ENCODE measurements at regions not wholly inside any gene's neighbourhood (a gene's known extent, or its start where the extent isn't known, plus 50 kb on each side); places are given as distances from the start of the nearest gene placed in this dataset.

DNA sequence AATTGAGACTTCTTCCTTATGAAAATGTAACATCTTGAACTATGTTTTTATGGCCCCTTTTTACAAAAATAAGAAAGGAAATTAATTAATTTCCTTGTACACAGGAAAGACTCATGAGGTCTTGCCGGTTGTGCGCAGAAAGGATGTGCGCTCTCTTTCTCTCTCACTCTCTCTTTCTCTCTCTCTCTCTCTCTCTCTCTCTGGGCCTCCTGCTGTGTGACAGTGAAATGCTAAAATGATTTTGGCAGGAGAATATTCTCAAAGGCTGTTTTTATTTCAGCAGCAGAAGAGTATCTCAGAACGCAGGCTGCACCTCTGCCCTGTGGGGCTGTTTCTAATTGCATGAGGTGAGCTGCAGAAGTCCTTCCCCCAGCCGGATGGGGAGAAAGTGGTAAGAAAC lies 349.0 kb downstream of the MID1IP1 start:
- no peaks in the 10 kb centered on the region for H4K20me1 ChIP-seq (ENCODE audit: low read depth, low read length)
- H3F3A ChIP-seq (ENCODE audit: insufficient read depth), result no peaks in the 10 kb centered on the region
- TF ChIP-seq, protein P1, sequence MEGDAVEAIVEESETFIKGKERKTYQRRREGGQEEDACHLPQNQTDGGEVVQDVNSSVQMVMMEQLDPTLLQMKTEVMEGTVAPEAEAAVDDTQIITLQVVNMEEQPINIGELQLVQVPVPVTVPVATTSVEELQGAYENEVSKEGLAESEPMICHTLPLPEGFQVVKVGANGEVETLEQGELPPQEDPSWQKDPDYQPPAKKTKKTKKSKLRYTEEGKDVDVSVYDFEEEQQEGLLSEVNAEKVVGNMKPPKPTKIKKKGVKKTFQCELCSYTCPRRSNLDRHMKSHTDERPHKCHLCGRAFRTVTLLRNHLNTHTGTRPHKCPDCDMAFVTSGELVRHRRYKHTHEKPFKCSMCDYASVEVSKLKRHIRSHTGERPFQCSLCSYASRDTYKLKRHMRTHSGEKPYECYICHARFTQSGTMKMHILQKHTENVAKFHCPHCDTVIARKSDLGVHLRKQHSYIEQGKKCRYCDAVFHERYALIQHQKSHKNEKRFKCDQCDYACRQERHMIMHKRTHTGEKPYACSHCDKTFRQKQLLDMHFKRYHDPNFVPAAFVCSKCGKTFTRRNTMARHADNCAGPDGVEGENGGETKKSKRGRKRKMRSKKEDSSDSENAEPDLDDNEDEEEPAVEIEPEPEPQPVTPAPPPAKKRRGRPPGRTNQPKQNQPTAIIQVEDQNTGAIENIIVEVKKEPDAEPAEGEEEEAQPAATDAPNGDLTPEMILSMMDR (IDR thresholded peaks at IDR 0.05; ENCODE audit: insufficient read depth, low read length, poor library complexity, severe bottlenecking), result no peak
- TF ChIP-seq EZH2phosphoT487 (conservative IDR thresholded peaks at IDR 0.05; ENCODE audit: low read length), result no peak
- H3K36me3 ChIP-seq (ENCODE audit: low read length), result no peaks in the 10 kb centered on the region
- no peak overlapping the region for H3K9ac ChIP-seq (ENCODE audit: low read length)
- no peaks in the 10 kb centered on the region for H3K27me3 ChIP-seq (ENCODE audit: low read length)
- H3K79me2 ChIP-seq (ENCODE audit: insufficient read depth, low read length), result no peaks in the 10 kb centered on the region
- no peak overlapping the region for H3K4me3 ChIP-seq (ENCODE audit: insufficient read depth, low read length, poor library complexity, severe bottlenecking)
- no peak overlapping the region for H3K27ac ChIP-seq (ENCODE audit: low read depth, low read length)
- H3K4me2 ChIP-seq (ENCODE audit: low read depth, low read length, poor library complexity, severe bottlenecking), result no peak overlapping the region
- H3K9me2 ChIP-seq (replicated peaks; ENCODE audit: insufficient read depth, low read length), result no peaks in the 10 kb centered on the region
- no peak overlapping the region for H2AFZ ChIP-seq (ENCODE audit: low read depth, low read length, severe bottlenecking)
- no peaks in the 10 kb centered on the region for H3K9me3 ChIP-seq (ENCODE audit: insufficient read depth, low read length)

DNA sequence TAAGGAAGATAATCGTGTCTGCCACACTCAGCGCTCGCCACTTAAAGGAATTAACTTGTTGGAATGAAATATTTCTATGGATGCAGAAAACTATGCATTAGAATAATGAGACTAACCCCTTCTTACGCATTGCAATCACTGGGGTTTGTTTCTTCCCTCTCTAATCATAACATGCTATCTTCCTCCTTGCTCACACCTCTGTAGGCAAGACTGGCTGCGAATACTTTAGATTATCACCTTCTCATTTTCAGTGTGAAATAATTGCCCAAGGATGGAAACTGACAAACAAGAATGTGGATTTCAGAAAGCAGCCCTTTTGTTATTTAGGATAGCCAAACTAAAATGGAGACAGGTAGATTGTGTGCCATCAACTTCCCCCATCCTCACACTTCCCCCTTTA lies 349.4 kb downstream of the MID1IP1 start:
- Histone ChIP-seq H3F3A (ENCODE audit: insufficient read depth) (no peaks in the 10 kb centered on the region), H3K9ac (ENCODE audit: low read length) (no peak overlapping the region), H4K20me1 (ENCODE audit: low read depth, low read length) (no peaks in the 10 kb centered on the region), H3K9me2 (replicated peaks; ENCODE audit: insufficient read depth, low read length) (no peaks in the 10 kb centered on the region), H3K27ac (ENCODE audit: low read depth, low read length) (no peak overlapping the region), H3K4me2 (ENCODE audit: low read depth, low read length, poor library complexity, severe bottlenecking) (no peak overlapping the region), H2AFZ (ENCODE audit: low read depth, low read length, severe bottlenecking) (no peak overlapping the region), H3K4me3 (ENCODE audit: insufficient read depth, low read length, poor library complexity, severe bottlenecking) (no peak overlapping the region), H3K9me3 (ENCODE audit: insufficient read depth, low read length) (no peaks in the 10 kb centered on the region), H3K36me3 (ENCODE audit: low read length) (no peaks in the 10 kb centered on the region), H3K79me2 (ENCODE audit: insufficient read depth, low read length) (no peaks in the 10 kb centered on the region), H3K27me3 (ENCODE audit: low read length) (no peaks in the 10 kb centered on the region)
- TF ChIP-seq, protein P1 (IDR thresholded peaks at IDR 0.05; ENCODE audit: insufficient read depth, low read length, poor library complexity, severe bottlenecking), result no peak
- no peak for TF ChIP-seq EZH2phosphoT487 (conservative IDR thresholded peaks at IDR 0.05; ENCODE audit: low read length)

DNA sequence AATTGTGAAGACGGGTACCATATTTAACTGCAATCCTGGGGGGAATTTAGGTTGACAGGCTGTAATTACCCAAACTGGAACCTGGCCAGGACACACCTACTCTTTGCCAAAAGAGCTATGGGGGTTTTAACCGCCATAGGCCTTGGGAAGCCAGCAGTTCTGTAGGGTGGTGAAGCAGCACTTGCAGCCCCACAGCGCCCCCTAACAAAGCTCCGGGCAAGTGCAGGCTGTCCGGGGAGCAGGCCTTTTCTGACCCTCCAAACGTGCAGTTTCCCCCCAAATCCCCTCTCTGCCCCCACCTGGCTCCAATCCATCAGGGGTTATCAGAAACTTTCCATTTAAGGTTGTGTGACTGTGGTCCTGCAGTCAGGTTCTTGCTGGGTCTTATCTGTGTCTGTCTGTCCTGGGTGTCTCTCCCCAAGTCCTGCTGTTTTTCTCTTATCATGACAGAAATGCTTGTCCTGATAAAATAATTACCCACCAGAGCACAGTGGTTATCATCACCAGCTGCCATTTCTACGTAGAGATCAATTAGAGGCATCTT lies 350.9 kb downstream of the MID1IP1 start:
- no peaks in the 10 kb centered on the region for H3K9me3 ChIP-seq (ENCODE audit: insufficient read depth, low read length)
- no peak overlapping the region for H3K27ac ChIP-seq (ENCODE audit: low read depth, low read length)
- TF ChIP-seq, protein P1 (IDR thresholded peaks at IDR 0.05; ENCODE audit: insufficient read depth, low read length, poor library complexity, severe bottlenecking), result peak; percentile 15
- no peak for TF ChIP-seq EZH2phosphoT487 (conservative IDR thresholded peaks at IDR 0.05; ENCODE audit: low read length)
- H3K4me2 ChIP-seq (ENCODE audit: low read depth, low read length, poor library complexity, severe bottlenecking), result no peak overlapping the region
- no peaks in the 10 kb centered on the region for H3K79me2 ChIP-seq (ENCODE audit: insufficient read depth, low read length)
- no peaks in the 10 kb centered on the region for H4K20me1 ChIP-seq (ENCODE audit: low read depth, low read length)
- H3K36me3 ChIP-seq (ENCODE audit: low read length), result no peaks in the 10 kb centered on the region
- no peak overlapping the region for H2AFZ ChIP-seq (ENCODE audit: low read depth, low read length, severe bottlenecking)
- H3F3A ChIP-seq (ENCODE audit: insufficient read depth), result no peaks in the 10 kb centered on the region
- no peak overlapping the region for H3K9ac ChIP-seq (ENCODE audit: low read length)
- H3K4me3 ChIP-seq (ENCODE audit: insufficient read depth, low read length, poor library complexity, severe bottlenecking), result no peak overlapping the region
- H3K27me3 ChIP-seq (ENCODE audit: low read length), result no peaks in the 10 kb centered on the region
- H3K9me2 ChIP-seq (replicated peaks; ENCODE audit: insufficient read depth, low read length), result no peaks in the 10 kb centered on the region
